ENCODE measurements at regions not wholly inside any gene's neighbourhood (a gene's known extent, or its start where the extent isn't known, plus 50 kb on each side); places are given as distances from the start of the nearest gene placed in this dataset.

- H3K27ac ChIP-seq = no peak overlapping the region
- H3K4me1 ChIP-seq (ENCODE audit: insufficient read depth) = peaks cover 8% of the 10 kb centered on the region
- no peaks in the 10 kb centered on the region for H3K9me3 ChIP-seq
- no peaks in the 10 kb centered on the region for H3K27me3 ChIP-seq
- 83 to 93% (median 84%) methylated on average over 3 of the region's 3 CpGs for WGBS, 3 donors
- DNase-seq = no peak
- TF ChIP-seq POLR2A (IDR thresholded peaks at IDR 0.05) = no peak
- no peak for TF ChIP-seq CTCF (IDR thresholded peaks at IDR 0.05)
- no peak for TF ChIP-seq EP300 (IDR thresholded peaks at IDR 0.05)
- H3K4me3 ChIP-seq = no peak overlapping the region
- intact Hi-C loops (cut with DNase I) = loop anchor here (5.0 to 10.0 kb wide), 4 partner anchors 94 to 177 kb away; no protein-coding TSS in a partner anchor
- H3K36me3 ChIP-seq = no peaks in the 10 kb centered on the region
Measured at GRCh38 chr7:25841575-25841974, 310.4 kb upstream of the NFE2L3 start.

GRCh38 chr7:25842201-25842733, 309.7 kb upstream of the NFE2L3 start:
- no peaks in the 10 kb centered on the region for H3K27me3 ChIP-seq
- no peaks in the 10 kb centered on the region for H3K36me3 ChIP-seq
- no peak for DNase-seq
- H3K4me3 ChIP-seq = no peak overlapping the region
- no peaks in the 10 kb centered on the region for H3K9me3 ChIP-seq
- no peak overlapping the region for H3K27ac ChIP-seq
- peaks cover 10% of the 10 kb centered on the region for H3K4me1 ChIP-seq (ENCODE audit: insufficient read depth)
- intact Hi-C loops (cut with DNase I) = loop anchor here (5.0 to 10.0 kb wide), 4 partner anchors 95 to 177 kb away; no protein-coding TSS in a partner anchor
- TF ChIP-seq CTCF (IDR thresholded peaks at IDR 0.05) = no peak
- no peak for TF ChIP-seq EP300 (IDR thresholded peaks at IDR 0.05)
- WGBS, 3 donors = 53 to 71% (median 71%) methylated on average over 5 of the region's 5 CpGs

- H3K27me3 ChIP-seq = no peaks in the 10 kb centered on the region
- H3K36me3 ChIP-seq = no peaks in the 10 kb centered on the region
- no peak overlapping the region for H3K27ac ChIP-seq
- no peak for DNase-seq
- intact Hi-C loops (cut with DNase I) = loop anchor here (5.0 to 10.0 kb wide), 4 partner anchors 96 to 179 kb away; no protein-coding TSS in a partner anchor
- 81 to 90% (median 88%) methylated on average over 4 of the region's 4 CpGs for WGBS, 3 donors
- H3K4me3 ChIP-seq = no peak overlapping the region
- no peaks in the 10 kb centered on the region for H3K9me3 ChIP-seq
- TF ChIP-seq POLR2A (IDR thresholded peaks at IDR 0.05) = no peak
- TF ChIP-seq EP300 (IDR thresholded peaks at IDR 0.05) = no peak
- no peak for TF ChIP-seq CTCF (IDR thresholded peaks at IDR 0.05)
- peaks cover 13% of the 10 kb centered on the region for H3K4me1 ChIP-seq (ENCODE audit: insufficient read depth)
Measured at GRCh38 chr7:25843467-25843866, 308.5 kb upstream of the NFE2L3 start.

- intact Hi-C loops (cut with DNase I) = loop anchor here (5.0 to 10.0 kb wide), 4 partner anchors 97 to 179 kb away; no protein-coding TSS in a partner anchor
- H3K36me3 ChIP-seq = no peaks in the 10 kb centered on the region
- TF ChIP-seq POLR2A (IDR thresholded peaks at IDR 0.05) = no peak
- no peak for TF ChIP-seq EP300 (IDR thresholded peaks at IDR 0.05)
- TF ChIP-seq CTCF (IDR thresholded peaks at IDR 0.05) = no peak
- H3K27me3 ChIP-seq = no peaks in the 10 kb centered on the region
- H3K4me3 ChIP-seq = no peak overlapping the region
- no peaks in the 10 kb centered on the region for H3K9me3 ChIP-seq
- H3K27ac ChIP-seq = no peak overlapping the region
- DNase-seq = no peak
- 55 to 67% (median 64%) methylated on average over 6 of the region's 6 CpGs for WGBS, 3 donors
- peaks cover 15% of the 10 kb centered on the region for H3K4me1 ChIP-seq (ENCODE audit: insufficient read depth)
Measured at GRCh38 chr7:25844102-25844870, 307.7 kb upstream of the NFE2L3 start.
